ENCODE measurements at regions not wholly inside any gene's neighbourhood (a gene's known extent, or its start where the extent isn't known, plus 50 kb on each side); places are given as distances from the start of the nearest gene placed in this dataset.
"Not testable (repeated sequence)": the region's sequence is repeated elsewhere in the genome, so short reads cannot be mapped to it uniquely, and the experiment has no call there.

- H3K27ac ChIP-seq (ENCODE audit: low read length), result no peak overlapping the region
- no peaks in the 10 kb centered on the region for H3K27me3 ChIP-seq (ENCODE audit: control insufficient read depth, insufficient read depth, low read length)
- H3K4me3 ChIP-seq (ENCODE audit: low read depth in 2 of 2, low read length in 2 of 2), result no peak overlapping the region
- intact Hi-C loops (cut with micrococcal nuclease; ENCODE audit: unreplicated experiment) (no loop called here), in situ Hi-C loops (cut with HindIII; ENCODE audit: low pct_unique_long_range_greater_than_20kb, low sequenced_read_pairs) (no loop called here)
- no peak for DNase-seq (ENCODE audit: low read depth, low spot score)
- no peaks in the 10 kb centered on the region for H3K9me3 ChIP-seq (ENCODE audit: control insufficient read depth, insufficient read depth, low read depth, low read length)
- no peaks in the 10 kb centered on the region for H3K36me3 ChIP-seq (ENCODE audit: control insufficient read depth, insufficient read depth, low read length)
- ATAC-seq, result no peak
- POLR2A ChIA-PET, result no interaction called here
- CTCF ChIA-PET, result no interaction called here
- H3K4me1 ChIP-seq (ENCODE audit: control insufficient read depth, insufficient read depth, low read length), result no peaks in the 10 kb centered on the region
- BruUV-seq (replicated peaks), result no TSS peak
- TF ChIP-seq POLR2AphosphoS5 (IDR thresholded peaks at IDR 0.05; ENCODE audit: low read depth, low read length) (no peak), SIN3A (IDR thresholded peaks at IDR 0.05; ENCODE audit: borderline replicate concordance, insufficient read depth, low read depth, low read length) (no peak), REST (IDR thresholded peaks at IDR 0.05; ENCODE audit: insufficient read depth in 1 of 2, low read depth in 2 of 2, low read length in 1 of 2) (no peak), CTCF (IDR thresholded peaks at IDR 0.05) (no peak), TCF7L2 (IDR thresholded peaks at IDR 0.05; ENCODE audit: low read depth, low read length) (no peak)
Observed at GRCh38 chr3:166510382-166510781, 673.2 kb upstream of the BCHE start.

- H3K4me3 ChIP-seq (ENCODE audit: low read depth in 2 of 2, low read length in 2 of 2); H3K4me1 ChIP-seq (ENCODE audit: control insufficient read depth, insufficient read depth, low read length); BruUV-seq (replicated peaks); DNase-seq (ENCODE audit: low read depth, low spot score); in situ Hi-C loops (cut with HindIII; ENCODE audit: low pct_unique_long_range_greater_than_20kb, low sequenced_read_pairs); H3K9me3 ChIP-seq (ENCODE audit: control insufficient read depth, insufficient read depth, low read depth, low read length); POLR2A ChIA-PET; H3K27me3 ChIP-seq (ENCODE audit: control insufficient read depth, insufficient read depth, low read length); H3K27ac ChIP-seq (ENCODE audit: low read length); H3K36me3 ChIP-seq (ENCODE audit: control insufficient read depth, insufficient read depth, low read length); ATAC-seq; intact Hi-C loops (cut with micrococcal nuclease; ENCODE audit: unreplicated experiment); CTCF ChIA-PET: not testable (repeated sequence)
Observed at GRCh38 chr3:166500420-166500819, 663.2 kb upstream of the BCHE start.

- Histone ChIP-seq H3K4me1 (ENCODE audit: control insufficient read depth, insufficient read depth, low read length) (no peaks in the 10 kb centered on the region), H3K9me3 (ENCODE audit: control insufficient read depth, insufficient read depth, low read depth, low read length) (no peaks in the 10 kb centered on the region), H3K27me3 (ENCODE audit: control insufficient read depth, insufficient read depth, low read length) (no peaks in the 10 kb centered on the region), H3K36me3 (ENCODE audit: control insufficient read depth, insufficient read depth, low read length) (no peaks in the 10 kb centered on the region), H3K4me3 (ENCODE audit: low read depth in 2 of 2, low read length in 2 of 2) (no peak overlapping the region), H3K27ac (ENCODE audit: low read length) (no peak overlapping the region)
- in situ Hi-C loops (cut with HindIII; ENCODE audit: low pct_unique_long_range_greater_than_20kb, low sequenced_read_pairs), result no loop called here
- ChIA-PET POLR2A (no interaction called here), CTCF (no interaction called here)
- TF ChIP-seq CTCF (IDR thresholded peaks at IDR 0.05), result no peak
- no peak for TF ChIP-seq REST (IDR thresholded peaks at IDR 0.05; ENCODE audit: insufficient read depth in 1 of 2, low read depth in 2 of 2, low read length in 1 of 2)
- no peak for TF ChIP-seq TCF7L2 (IDR thresholded peaks at IDR 0.05; ENCODE audit: low read depth, low read length)
- TF ChIP-seq POLR2AphosphoS5 (IDR thresholded peaks at IDR 0.05; ENCODE audit: low read depth, low read length), result no peak
- TF ChIP-seq SIN3A (IDR thresholded peaks at IDR 0.05; ENCODE audit: borderline replicate concordance, insufficient read depth, low read depth, low read length), result no peak
- DNase-seq (ENCODE audit: low read depth, low spot score) (no peak), ATAC-seq (no peak)
- BruUV-seq (replicated peaks), result no TSS peak
- intact Hi-C loops (cut with micrococcal nuclease; ENCODE audit: unreplicated experiment), result no loop called here
Observed at GRCh38 chr3:166499636-166500035, 662.4 kb upstream of the BCHE start.
